GM12878 (cell line): ENCODE measurements at regions not wholly inside any gene's neighbourhood (a gene's known extent, or its start where the extent isn't known, plus 50 kb on each side); places are given as distances from the start of the nearest gene placed in this dataset.

ENCODE experiments used
- ATAC-seq: fragments of 200-7000 bp; cut with Tn5 transposase; 3 replicates; pipeline ENCODE4 v1.9.1; 2020; ENCODE audit warnings: mild to moderate bottlenecking, moderate library complexity
- BruUV-seq: library from RNA; stranded (reverse); fragments of 400-500 nt; replicated peaks from 2 replicates; lab custom pipeline; 2021; lab: Mats Ljungman, UMichigan
- CTCF ChIA-PET: fragments of 300-600 bp; sonication (Branson Sonifier 250); formaldehyde crosslinking; extraction: SDS; loops from one replicate; lab custom pipeline; 2021; ENCODE audit warnings: inconsistent platforms; lab: Yijun Ruan, JAX
- POLR2A ChIA-PET: fragments of 350-600 bp; formaldehyde crosslinking; extraction: SDS; loops from one replicate; lab custom pipeline; 2021; ENCODE audit warnings: inconsistent platforms; lab: Charles Lee
- RAD21 ChIA-PET: fragments of 300-600 bp; sonication (Branson Sonifier 250); formaldehyde crosslinking; loops from one replicate; lab custom pipeline; 2023; ENCODE audit warnings: antibody characterized with exemption; ENCODE audit not compliant: unreplicated experiment; lab: Charles Lee
- SMC1A ChIA-PET: fragments of 300-600 bp; sonication (Branson Sonifier 250); formaldehyde crosslinking; loops from one replicate; lab custom pipeline; 2023; ENCODE audit not compliant: unreplicated experiment, uncharacterized antibody; lab: Charles Lee
- DNase-seq: peaks from one replicate; pipeline ENCODE4 v3.0.0-alpha.2; 2011; ENCODE audit warnings: low read depth, low spot score
- FAIRE-seq: peaks from 3 replicates; lab custom pipeline; 2011; peaks lifted over from hg19 to GRCh38; lab: Jason Lieb, UNC
- H2AFZ ChIP-seq: 2 replicates; pipeline ENCODE4 v1.6.0; 2011; ENCODE audit warnings: low read depth, low read length, control low read depth; ENCODE audit not compliant: control insufficient read depth
- H3K27ac ChIP-seq: 2 replicates; pipeline ENCODE4 v1.5.1; 2011; ENCODE audit warnings: control low read depth; ENCODE audit not compliant: control insufficient read depth, insufficient read depth
- H3K27me3 ChIP-seq, 2 experiments: replicated peaks in 1 of 2; 2 replicates each; pipeline versions ENCODE4 v1.6.0 to v1.6.1; 2011; ENCODE audit warnings: low read length in 1 of 2; ENCODE audit not compliant: control insufficient read depth in 2 of 2, insufficient read depth in 2 of 2
- H3K36me3 ChIP-seq, 2 experiments: 2 replicates each; pipeline ENCODE4 v1.5.1; 2011; ENCODE audit warnings: low read length in 1 of 2; ENCODE audit not compliant: control insufficient read depth in 2 of 2, insufficient read depth in 2 of 2
- H3K4me1 ChIP-seq: 2 replicates; pipeline ENCODE4 v1.6.1; 2011; ENCODE audit warnings: mild to moderate bottlenecking, low read length, moderate library complexity, mixed read lengths; ENCODE audit not compliant: control insufficient read depth, insufficient read depth
- H3K4me2 ChIP-seq: 2 replicates; pipeline ENCODE4 v1.6.0; 2011; ENCODE audit warnings: control low read depth; ENCODE audit not compliant: control insufficient read depth, insufficient read depth
- H3K4me3 ChIP-seq: fragments of 200-600 bp; sonication (generic); 2 replicates; pipeline ENCODE4 v1.5.1; 2016
- H3K79me2 ChIP-seq: 2 replicates; pipeline ENCODE4 v1.6.0; 2011; ENCODE audit warnings: low read length; ENCODE audit not compliant: control insufficient read depth, insufficient read depth
- H3K9ac ChIP-seq: 2 replicates; pipeline ENCODE4 v1.8.0; 2011; ENCODE audit warnings: low read length, control low read depth, mixed read lengths; ENCODE audit not compliant: control insufficient read depth, insufficient read depth
- H3K9me3 ChIP-seq: replicated peaks from 3 replicates; pipeline ENCODE4 v1.5.1; 2011; ENCODE audit warnings: mild to moderate bottlenecking, low read length; ENCODE audit not compliant: control insufficient read depth, insufficient read depth
- H4K20me1 ChIP-seq: 2 replicates; pipeline ENCODE4 v1.6.0; 2011; ENCODE audit not compliant: control insufficient read depth, insufficient read depth
- EZH2 ChIP-seq: IDR thresholded peaks from 2 replicates; pipeline ENCODE4 v1.6.1; 2012; ENCODE audit warnings: low read depth, mild to moderate bottlenecking, control low read depth, inconsistent platforms, low read length, borderline replicate concordance; ENCODE audit not compliant: control insufficient read depth
- FOXK2 ChIP-seq: fragments of 450-650 bp; IDR thresholded peaks from 2 replicates; pipeline ENCODE4 v1.6.1; 2017; ENCODE audit warnings: mild to moderate bottlenecking, moderate library complexity
- GATAD2B ChIP-seq: fragments of 450-650 bp; conservative IDR thresholded peaks from 2 replicates; pipeline ENCODE4 v1.6.1; 2017; ENCODE audit warnings: low read depth, mild to moderate bottlenecking, moderate library complexity
- HDAC6 ChIP-seq: fragments of 200-600 bp; sonication (generic); IDR thresholded peaks from one replicate; pipeline ENCODE4 v1.8.0; 2017; ENCODE audit warnings: antibody characterized with exemption; ENCODE audit not compliant: unreplicated experiment
- IRF4 ChIP-seq: IDR thresholded peaks from 2 replicates; pipeline ENCODE4 v1.6.1; 2011; ENCODE audit warnings: low read depth, low read length
- KAT2A ChIP-seq: conservative IDR thresholded peaks from 2 replicates; pipeline ENCODE4 v1.6.1; 2011; ENCODE audit warnings: low read depth, low read length; ENCODE audit not compliant: control insufficient read depth
- MEF2B ChIP-seq: fragments of 450-650 bp; IDR thresholded peaks from 2 replicates; pipeline ENCODE4 v1.6.1; 2018; ENCODE audit warnings: mild to moderate bottlenecking, moderate library complexity; ENCODE audit not compliant: partially characterized antibody, poor library complexity, severe bottlenecking
- NFIC ChIP-seq: IDR thresholded peaks from 2 replicates; pipeline ENCODE4 v1.6.1; 2012; ENCODE audit warnings: low read depth, mild to moderate bottlenecking, inconsistent platforms, low read length, moderate library complexity
- TBL1XR1 ChIP-seq: IDR thresholded peaks from 2 replicates; pipeline ENCODE4 v1.6.1; 2012; ENCODE audit warnings: low read depth, low read length, improper control_type of control experiment
- WRNIP1 ChIP-seq: IDR thresholded peaks from 2 replicates; pipeline ENCODE4 v1.6.1; 2011; ENCODE audit warnings: low read depth, low read length, improper control_type of control experiment, borderline replicate concordance
- ZNF274 ChIP-seq: IDR thresholded peaks from one replicate; pipeline ENCODE4 v1.8.0; 2011; ENCODE audit not compliant: insufficient read length, insufficient read depth
- WGBS: methylation state at CpG from one replicate; pipeline ENCODE4 v1.1.6; 2016; ENCODE audit warnings: low lambda C conversion rate; ENCODE audit not compliant: insufficient replicate concordance, insufficient coverage; ENCODE audit errors: missing lambda C conversion rate; 5-methylcytosine and 5-hydroxymethylcytosine counted together
- in situ Hi-C: fragments of 300-500 bp; cut with MboI; formaldehyde crosslinking; loops from 9 replicates; pipeline ENCODE4 v1.14.3; 2018; ENCODE audit warnings: mixed read lengths
- intact Hi-C: fragments of 100-400 bp; cut with micrococcal nuclease; formaldehyde crosslinking; loops from one replicate; pipeline ENCODE4 v1.14.2; 2022; ENCODE audit not compliant: unreplicated experiment
- TF ChIP-seq, protein P1 (sequence below): fragments of 450-650 bp; IDR thresholded peaks from 2 replicates; pipeline ENCODE4 v1.6.1; 2016; ENCODE audit warnings: mild to moderate bottlenecking, moderate library complexity, borderline replicate concordance
- TF ChIP-seq, protein P2 (sequence below): fragments of 450-650 bp; IDR thresholded peaks from 2 replicates; pipeline ENCODE4 v1.6.1; 2016; ENCODE audit warnings: mild to moderate bottlenecking
- TF ChIP-seq, protein P3 (sequence below): fragments of 450-650 bp; formaldehyde crosslinking; IDR thresholded peaks from 2 replicates; pipeline ENCODE4 v1.5.0; 2022; ENCODE audit warnings: mild to moderate bottlenecking, missing genetic modification characterization

DNA sequence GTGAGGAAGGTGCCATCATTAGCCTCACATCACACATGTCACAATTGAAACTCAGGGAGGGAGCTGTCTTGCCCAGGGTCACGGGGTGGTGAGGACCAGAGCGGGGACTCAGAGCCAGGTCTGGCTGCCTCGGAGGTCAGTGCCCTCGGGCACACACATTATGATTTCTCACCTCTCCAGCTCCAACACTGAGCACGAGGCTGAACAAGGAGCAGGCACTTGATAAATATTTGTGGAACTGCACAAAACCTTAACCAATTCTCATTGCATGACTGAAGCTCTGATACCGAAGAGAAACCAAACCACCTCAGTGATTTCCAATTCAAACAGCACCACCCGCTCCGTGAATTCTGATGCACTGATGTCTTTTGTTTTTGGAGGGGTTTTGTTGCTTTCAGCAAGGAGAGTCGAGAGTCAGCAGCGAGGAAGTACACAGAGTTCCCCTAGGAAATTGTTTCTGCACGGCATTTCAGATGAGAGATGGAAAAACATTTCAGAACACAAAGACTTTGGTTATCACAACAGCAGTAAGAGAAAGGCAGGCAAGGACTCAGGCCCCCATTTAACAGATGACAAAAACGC lies 55.3 kb upstream of the ZMIZ1 start:
- intact Hi-C loops (no loop called here), in situ Hi-C loops (no loop called here)
- FAIRE-seq, result no peak
- Histone ChIP-seq H2AFZ (no peak overlapping the region), H3K36me3 (no peaks in the 10 kb centered on the region), H3K4me1 (no peaks in the 10 kb centered on the region), H3K9me3 (no peaks in the 10 kb centered on the region; the same call in 2 of the 3 replicates), H3K27me3 (peaks cover 0 to 8% of the 10 kb centered on the region in 2 experiments; a peak in 2 of 4 replicates), H3K79me2 (no peaks in the 10 kb centered on the region), H4K20me1 (no peaks in the 10 kb centered on the region), H3K4me3 (no peak overlapping the region), H3K27ac (no peak overlapping the region), H3K4me2 (no peak overlapping the region), H3K9ac (no peak overlapping the region)
- ATAC-seq, result no peak
- BruUV-seq, result no TSS peak
- no peak for DNase-seq
- ChIA-PET RAD21 (no interaction called here), SMC1A (interaction anchor here (1.5 kb wide), 1 partner anchor 9 kb away, joined by 3 read pairs; no protein-coding TSS in a partner anchor), POLR2A (no interaction called here), CTCF (no interaction called here)
- WGBS, result 19% methylated on average over 12 of the region's 12 CpGs
- TF ChIP-seq ZNF274 (no peak), GATAD2B (no peak), TBL1XR1 (no peak), KAT2A (no peak), FOXK2 (no peak), EZH2 (no peak), IRF4 (no peak), MEF2B (no peak), NFIC (no peak), HDAC6 (no peak), WRNIP1 (no peak)
- TF ChIP-seq, protein P1, sequence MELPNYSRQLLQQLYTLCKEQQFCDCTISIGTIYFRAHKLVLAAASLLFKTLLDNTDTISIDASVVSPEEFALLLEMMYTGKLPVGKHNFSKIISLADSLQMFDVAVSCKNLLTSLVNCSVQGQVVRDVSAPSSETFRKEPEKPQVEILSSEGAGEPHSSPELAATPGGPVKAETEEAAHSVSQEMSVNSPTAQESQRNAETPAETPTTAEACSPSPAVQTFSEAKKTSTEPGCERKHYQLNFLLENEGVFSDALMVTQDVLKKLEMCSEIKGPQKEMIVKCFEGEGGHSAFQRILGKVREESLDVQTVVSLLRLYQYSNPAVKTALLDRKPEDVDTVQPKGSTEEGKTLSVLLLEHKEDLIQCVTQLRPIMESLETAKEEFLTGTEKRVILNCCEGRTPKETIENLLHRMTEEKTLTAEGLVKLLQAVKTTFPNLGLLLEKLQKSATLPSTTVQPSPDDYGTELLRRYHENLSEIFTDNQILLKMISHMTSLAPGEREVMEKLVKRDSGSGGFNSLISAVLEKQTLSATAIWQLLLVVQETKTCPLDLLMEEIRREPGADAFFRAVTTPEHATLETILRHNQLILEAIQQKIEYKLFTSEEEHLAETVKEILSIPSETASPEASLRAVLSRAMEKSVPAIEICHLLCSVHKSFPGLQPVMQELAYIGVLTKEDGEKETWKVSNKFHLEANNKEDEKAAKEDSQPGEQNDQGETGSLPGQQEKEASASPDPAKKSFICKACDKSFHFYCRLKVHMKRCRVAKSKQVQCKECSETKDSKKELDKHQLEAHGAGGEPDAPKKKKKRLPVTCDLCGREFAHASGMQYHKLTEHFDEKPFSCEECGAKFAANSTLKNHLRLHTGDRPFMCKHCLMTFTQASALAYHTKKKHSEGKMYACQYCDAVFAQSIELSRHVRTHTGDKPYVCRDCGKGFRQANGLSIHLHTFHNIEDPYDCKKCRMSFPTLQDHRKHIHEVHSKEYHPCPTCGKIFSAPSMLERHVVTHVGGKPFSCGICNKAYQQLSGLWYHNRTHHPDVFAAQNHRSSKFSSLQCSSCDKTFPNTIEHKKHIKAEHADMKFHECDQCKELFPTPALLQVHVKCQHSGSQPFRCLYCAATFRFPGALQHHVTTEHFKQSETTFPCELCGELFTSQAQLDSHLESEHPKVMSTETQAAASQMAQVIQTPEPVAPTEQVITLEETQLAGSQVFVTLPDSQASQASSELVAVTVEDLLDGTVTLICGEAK, result no peak
- TF ChIP-seq, protein P2, sequence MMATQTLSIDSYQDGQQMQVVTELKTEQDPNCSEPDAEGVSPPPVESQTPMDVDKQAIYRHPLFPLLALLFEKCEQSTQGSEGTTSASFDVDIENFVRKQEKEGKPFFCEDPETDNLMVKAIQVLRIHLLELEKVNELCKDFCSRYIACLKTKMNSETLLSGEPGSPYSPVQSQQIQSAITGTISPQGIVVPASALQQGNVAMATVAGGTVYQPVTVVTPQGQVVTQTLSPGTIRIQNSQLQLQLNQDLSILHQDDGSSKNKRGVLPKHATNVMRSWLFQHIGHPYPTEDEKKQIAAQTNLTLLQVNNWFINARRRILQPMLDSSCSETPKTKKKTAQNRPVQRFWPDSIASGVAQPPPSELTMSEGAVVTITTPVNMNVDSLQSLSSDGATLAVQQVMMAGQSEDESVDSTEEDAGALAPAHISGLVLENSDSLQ, result no peak
- TF ChIP-seq, protein P3, sequence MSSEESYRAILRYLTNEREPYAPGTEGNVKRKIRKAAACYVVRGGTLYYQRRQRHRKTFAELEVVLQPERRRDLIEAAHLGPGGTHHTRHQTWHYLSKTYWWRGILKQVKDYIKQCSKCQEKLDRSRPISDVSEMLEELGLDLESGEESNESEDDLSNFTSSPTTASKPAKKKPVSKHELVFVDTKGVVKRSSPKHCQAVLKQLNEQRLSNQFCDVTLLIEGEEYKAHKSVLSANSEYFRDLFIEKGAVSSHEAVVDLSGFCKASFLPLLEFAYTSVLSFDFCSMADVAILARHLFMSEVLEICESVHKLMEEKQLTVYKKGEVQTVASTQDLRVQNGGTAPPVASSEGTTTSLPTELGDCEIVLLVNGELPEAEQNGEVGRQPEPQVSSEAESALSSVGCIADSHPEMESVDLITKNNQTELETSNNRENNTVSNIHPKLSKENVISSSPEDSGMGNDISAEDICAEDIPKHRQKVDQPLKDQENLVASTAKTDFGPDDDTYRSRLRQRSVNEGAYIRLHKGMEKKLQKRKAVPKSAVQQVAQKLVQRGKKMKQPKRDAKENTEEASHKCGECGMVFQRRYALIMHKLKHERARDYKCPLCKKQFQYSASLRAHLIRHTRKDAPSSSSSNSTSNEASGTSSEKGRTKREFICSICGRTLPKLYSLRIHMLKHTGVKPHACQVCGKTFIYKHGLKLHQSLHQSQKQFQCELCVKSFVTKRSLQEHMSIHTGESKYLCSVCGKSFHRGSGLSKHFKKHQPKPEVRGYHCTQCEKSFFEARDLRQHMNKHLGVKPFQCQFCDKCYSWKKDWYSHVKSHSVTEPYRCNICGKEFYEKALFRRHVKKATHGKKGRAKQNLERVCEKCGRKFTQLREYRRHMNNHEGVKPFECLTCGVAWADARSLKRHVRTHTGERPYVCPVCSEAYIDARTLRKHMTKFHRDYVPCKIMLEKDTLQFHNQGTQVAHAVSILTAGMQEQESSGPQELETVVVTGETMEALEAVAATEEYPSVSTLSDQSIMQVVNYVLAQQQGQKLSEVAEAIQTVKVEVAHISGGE, result no peak
